HepG2 (cell line): ENCODE measurements at regions not wholly inside any gene's neighbourhood (a gene's known extent, or its start where the extent isn't known, plus 50 kb on each side); places are given as distances from the start of the nearest gene placed in this dataset.

Source experiments
- ATAC-seq: fragments of 200-7000 bp; cut with Tn5 transposase; 3 replicates; pipeline ENCODE4 v1.9.1; 2020; ENCODE audit warnings: mild to moderate bottlenecking, moderate library complexity
- BruUV-seq: library from RNA; stranded (reverse); fragments of 400-500 nt; replicated peaks from 2 replicates; lab custom pipeline; 2021; lab: Mats Ljungman, UMichigan
- CTCF ChIA-PET: fragments of 300-600 bp; formaldehyde crosslinking; extraction: SDS; loops from one replicate; lab custom pipeline; 2021; ENCODE audit warnings: low total read pairs, inconsistent platforms, low intra/inter-chr PET ratio; lab: Yijun Ruan, JAX
- POLR2A ChIA-PET: fragments of 350-600 bp; sonication (Branson Sonifier 250); formaldehyde crosslinking; loops from one replicate; lab custom pipeline; 2020; ENCODE audit warnings: antibody characterized with exemption, inconsistent platforms; lab: Yijun Ruan, JAX
- DNase-seq: peaks from one replicate; pipeline ENCODE4 v3.0.0-alpha.2; 2015; ENCODE audit warnings: low spot score
- FAIRE-seq: peaks from 3 replicates; lab custom pipeline; 2011; peaks lifted over from hg19 to GRCh38; lab: Jason Lieb, UNC
- H2AFZ ChIP-seq: one replicate; pipeline ENCODE4 v1.6.1; 2011; ENCODE audit warnings: low read length, inconsistent platforms
- H3K27ac ChIP-seq: fragments of 300-600 bp; 3 replicates; pipeline ENCODE4 v1.8.0; 2011; ENCODE audit warnings: mixed run types, mild to moderate bottlenecking, mixed read lengths, low read length, inconsistent platforms; ENCODE audit not compliant: insufficient read depth; ENCODE audit errors: extremely low read length
- H3K27me3 ChIP-seq, 2 experiments: fragments of 200-600 bp in 1 of 2; 2 replicates in 1 of 2; 3 replicates in 1 of 2; pipeline versions ENCODE4 v1.6.0 to v1.8.0; 2011; ENCODE audit warnings: low read length in 2 of 2, mild to moderate bottlenecking in 2 of 2, moderate library complexity in 2 of 2, inconsistent platforms in 1 of 2; ENCODE audit not compliant: insufficient read depth in 2 of 2, control insufficient read depth in 1 of 2
- H3K36me3 ChIP-seq, 2 experiments: fragments of 200-600 bp in 1 of 2; replicated peaks in 1 of 2; 2 replicates in 1 of 2; 3 replicates in 1 of 2; pipeline versions ENCODE4 v1.5.1 to v1.8.0; 2011; ENCODE audit warnings: low read length in 2 of 2, inconsistent platforms in 1 of 2; ENCODE audit not compliant: insufficient read depth in 2 of 2, control insufficient read depth in 1 of 2
- H3K4me1 ChIP-seq: 2 replicates; pipeline ENCODE4 v1.5.1; 2012; ENCODE audit warnings: low read length, inconsistent platforms; ENCODE audit not compliant: insufficient read depth
- H3K4me2 ChIP-seq: 2 replicates; pipeline ENCODE4 v1.6.0; 2011; ENCODE audit warnings: low read depth, low read length, inconsistent platforms
- H3K4me3 ChIP-seq, 3 experiments: fragments of 200-600 bp in 1 of 3; sonication (generic), shearing (Covaris generic) in 1 of 3; replicated peaks in 1 of 3; 2 replicates each; pipeline ENCODE4 v1.5.1; 2011 to 2016; ENCODE audit warnings: low read length in 3 of 3, inconsistent platforms in 2 of 3, low read depth in 2 of 3, mild to moderate bottlenecking in 2 of 3, control low read depth in 1 of 3, mixed read lengths in 1 of 3; ENCODE audit not compliant: insufficient read depth in 1 of 3
- H3K79me2 ChIP-seq: one replicate; pipeline ENCODE4 v1.6.1; 2011; ENCODE audit warnings: low read length, inconsistent platforms; ENCODE audit not compliant: insufficient read depth
- H3K9ac ChIP-seq: 2 replicates; pipeline ENCODE4 v1.6.0; 2011; ENCODE audit warnings: mild to moderate bottlenecking, low read depth, low read length, inconsistent platforms; ENCODE audit not compliant: insufficient read depth
- H3K9me3 ChIP-seq: 2 replicates; pipeline ENCODE4 v1.5.1; 2012; ENCODE audit warnings: mild to moderate bottlenecking, low read length
- H4K20me1 ChIP-seq: 2 replicates; pipeline ENCODE4 v1.6.0; 2011; ENCODE audit warnings: inconsistent platforms, mild to moderate bottlenecking, low read length, moderate library complexity; ENCODE audit not compliant: insufficient read depth
- ERF ChIP-seq: IDR thresholded peaks from 2 replicates; pipeline ENCODE4 v1.6.1; 2018; ENCODE audit warnings: missing biosample characterization, missing genetic modification reagents
- FOXA3 ChIP-seq: IDR thresholded peaks from 2 replicates; pipeline ENCODE4 v1.6.1; 2016; ENCODE audit warnings: missing genetic modification reagents, missing compliant biosample characterization
- HMG20B ChIP-seq: conservative IDR thresholded peaks from 2 replicates; pipeline ENCODE4 v1.6.1; 2016; ENCODE audit warnings: missing genetic modification reagents, missing compliant biosample characterization
- JUN ChIP-seq: sonication (generic); formaldehyde crosslinking; IDR thresholded peaks from 2 replicates; pipeline ENCODE4 v1.4.0; 2020; ENCODE audit warnings: mild to moderate bottlenecking, missing genetic modification reagents
- MAF1 ChIP-seq: sonication (generic); formaldehyde crosslinking; IDR thresholded peaks from 2 replicates; pipeline ENCODE4 v1.5.0; 2020; ENCODE audit warnings: missing genetic modification reagents, borderline replicate concordance
- MEIS2 ChIP-seq: sonication (generic); formaldehyde crosslinking; IDR thresholded peaks from 2 replicates; pipeline ENCODE4 v1.9.0; 2021; ENCODE audit warnings: mild to moderate bottlenecking, missing genetic modification reagents
- MTF2 ChIP-seq: sonication (generic); formaldehyde crosslinking; IDR thresholded peaks from 2 replicates; pipeline ENCODE4 v1.5.0; 2020; ENCODE audit warnings: missing genetic modification reagents, borderline replicate concordance
- PHF20 ChIP-seq: sonication (generic); formaldehyde crosslinking; IDR thresholded peaks from 2 replicates; pipeline ENCODE4 v1.5.0; 2020; ENCODE audit warnings: mild to moderate bottlenecking, missing genetic modification reagents
- ZNF296 ChIP-seq: sonication (generic); formaldehyde crosslinking; conservative IDR thresholded peaks from 2 replicates; pipeline ENCODE4 v1.5.0; 2020; ENCODE audit warnings: mild to moderate bottlenecking, missing genetic modification reagents
- ZNF460 ChIP-seq: sonication (generic); formaldehyde crosslinking; IDR thresholded peaks from 2 replicates; pipeline ENCODE4 v1.5.1; 2020; ENCODE audit warnings: missing genetic modification reagents, mild to moderate bottlenecking, borderline replicate concordance
- ZNF781 ChIP-seq: sonication (generic); formaldehyde crosslinking; IDR thresholded peaks from 2 replicates; pipeline ENCODE4 v1.5.1; 2020; ENCODE audit warnings: borderline replicate concordance, mild to moderate bottlenecking, missing genetic modification reagents; ENCODE audit errors: not compliant biosample characterization
- WGBS: methylation state at CpG from one replicate; pipeline ENCODE4 v1.1.6; 2017; ENCODE audit warnings: low lambda C conversion rate; 5-methylcytosine and 5-hydroxymethylcytosine counted together
- in situ Hi-C: cut with HindIII; loops from 2 replicates; pipeline ENCODE4 v1.10.0; 2017; ENCODE audit warnings: low pct_unique_long_range_greater_than_20kb; ENCODE audit not compliant: extremely low pct_ligation_motif_present
- intact Hi-C: fragments of 100-400 bp; cut with micrococcal nuclease; formaldehyde crosslinking; loops from one replicate; pipeline ENCODE4 v1.10.0; 2022; ENCODE audit not compliant: unreplicated experiment
- TF ChIP-seq, protein P1 (sequence below): sonication (generic); formaldehyde crosslinking; IDR thresholded peaks from 2 replicates; pipeline ENCODE4 v1.4.0; 2020; ENCODE audit warnings: missing genetic modification reagents
- TF ChIP-seq, protein P2 (sequence below): sonication (generic); formaldehyde crosslinking; IDR thresholded peaks from 2 replicates; pipeline ENCODE4 v1.8.0; 2022; ENCODE audit warnings: mild to moderate bottlenecking, missing genetic modification reagents, moderate library complexity
- TF ChIP-seq, protein P3 (sequence below): sonication (generic); formaldehyde crosslinking; conservative IDR thresholded peaks from 2 replicates; pipeline ENCODE4 v1.8.0; 2022; ENCODE audit warnings: low read depth, missing genetic modification reagents
- TF ChIP-seq, protein P4 (sequence below): sonication (generic); formaldehyde crosslinking; IDR thresholded peaks from 2 replicates; pipeline ENCODE4 v1.5.0; 2020; ENCODE audit warnings: mild to moderate bottlenecking, missing genetic modification reagents, moderate library complexity

DNA sequence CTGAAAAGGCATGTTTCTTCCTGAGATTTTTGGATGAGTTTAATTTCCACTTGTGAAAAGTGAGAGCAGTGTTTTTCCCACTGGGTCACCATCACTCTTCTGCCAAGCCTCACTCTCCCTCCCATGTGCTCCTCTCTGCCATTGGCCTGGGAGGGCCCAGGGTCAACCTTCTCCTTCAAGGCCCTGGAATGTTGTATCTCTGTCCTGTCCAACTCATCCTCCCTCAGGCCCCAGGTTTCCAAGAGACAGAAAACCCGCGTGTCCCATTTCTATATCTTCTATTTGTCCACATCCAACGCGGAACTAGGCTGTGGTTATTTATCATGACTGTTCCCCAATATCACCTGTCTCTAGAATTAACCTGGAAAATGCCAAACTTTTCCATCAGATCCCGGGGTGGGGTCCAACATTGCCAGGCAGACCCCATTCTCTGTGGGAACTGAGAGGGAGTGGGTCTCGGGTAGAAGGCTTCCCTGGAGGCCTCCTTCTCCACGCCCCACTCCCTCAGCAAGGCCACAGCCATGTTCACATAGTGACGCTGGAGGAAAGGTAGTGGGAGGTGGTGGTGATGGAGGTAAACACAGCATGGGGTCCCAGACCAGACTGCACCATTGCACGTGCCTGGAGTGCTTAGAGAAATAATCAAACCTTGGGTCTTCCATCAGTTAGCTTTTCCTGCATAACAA, 173.5 kb downstream of the SCP2D1 start (continued):
- TF ChIP-seq, protein P1, sequence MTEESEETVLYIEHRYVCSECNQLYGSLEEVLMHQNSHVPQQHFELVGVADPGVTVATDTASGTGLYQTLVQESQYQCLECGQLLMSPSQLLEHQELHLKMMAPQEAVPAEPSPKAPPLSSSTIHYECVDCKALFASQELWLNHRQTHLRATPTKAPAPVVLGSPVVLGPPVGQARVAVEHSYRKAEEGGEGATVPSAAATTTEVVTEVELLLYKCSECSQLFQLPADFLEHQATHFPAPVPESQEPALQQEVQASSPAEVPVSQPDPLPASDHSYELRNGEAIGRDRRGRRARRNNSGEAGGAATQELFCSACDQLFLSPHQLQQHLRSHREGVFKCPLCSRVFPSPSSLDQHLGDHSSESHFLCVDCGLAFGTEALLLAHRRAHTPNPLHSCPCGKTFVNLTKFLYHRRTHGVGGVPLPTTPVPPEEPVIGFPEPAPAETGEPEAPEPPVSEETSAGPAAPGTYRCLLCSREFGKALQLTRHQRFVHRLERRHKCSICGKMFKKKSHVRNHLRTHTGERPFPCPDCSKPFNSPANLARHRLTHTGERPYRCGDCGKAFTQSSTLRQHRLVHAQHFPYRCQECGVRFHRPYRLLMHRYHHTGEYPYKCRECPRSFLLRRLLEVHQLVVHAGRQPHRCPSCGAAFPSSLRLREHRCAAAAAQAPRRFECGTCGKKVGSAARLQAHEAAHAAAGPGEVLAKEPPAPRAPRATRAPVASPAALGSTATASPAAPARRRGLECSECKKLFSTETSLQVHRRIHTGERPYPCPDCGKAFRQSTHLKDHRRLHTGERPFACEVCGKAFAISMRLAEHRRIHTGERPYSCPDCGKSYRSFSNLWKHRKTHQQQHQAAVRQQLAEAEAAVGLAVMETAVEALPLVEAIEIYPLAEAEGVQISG (CRISPR knock-in tag): no peak
- TF ChIP-seq FOXA3 (CRISPR knock-in tag) (no peak), MTF2 (no peak), ZNF296 (CRISPR knock-in tag) (no peak)
- TF ChIP-seq, protein P2, sequence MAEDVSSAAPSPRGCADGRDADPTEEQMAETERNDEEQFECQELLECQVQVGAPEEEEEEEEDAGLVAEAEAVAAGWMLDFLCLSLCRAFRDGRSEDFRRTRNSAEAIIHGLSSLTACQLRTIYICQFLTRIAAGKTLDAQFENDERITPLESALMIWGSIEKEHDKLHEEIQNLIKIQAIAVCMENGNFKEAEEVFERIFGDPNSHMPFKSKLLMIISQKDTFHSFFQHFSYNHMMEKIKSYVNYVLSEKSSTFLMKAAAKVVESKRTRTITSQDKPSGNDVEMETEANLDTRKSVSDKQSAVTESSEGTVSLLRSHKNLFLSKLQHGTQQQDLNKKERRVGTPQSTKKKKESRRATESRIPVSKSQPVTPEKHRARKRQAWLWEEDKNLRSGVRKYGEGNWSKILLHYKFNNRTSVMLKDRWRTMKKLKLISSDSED (CRISPR knock-in tag): no peak

DNA sequence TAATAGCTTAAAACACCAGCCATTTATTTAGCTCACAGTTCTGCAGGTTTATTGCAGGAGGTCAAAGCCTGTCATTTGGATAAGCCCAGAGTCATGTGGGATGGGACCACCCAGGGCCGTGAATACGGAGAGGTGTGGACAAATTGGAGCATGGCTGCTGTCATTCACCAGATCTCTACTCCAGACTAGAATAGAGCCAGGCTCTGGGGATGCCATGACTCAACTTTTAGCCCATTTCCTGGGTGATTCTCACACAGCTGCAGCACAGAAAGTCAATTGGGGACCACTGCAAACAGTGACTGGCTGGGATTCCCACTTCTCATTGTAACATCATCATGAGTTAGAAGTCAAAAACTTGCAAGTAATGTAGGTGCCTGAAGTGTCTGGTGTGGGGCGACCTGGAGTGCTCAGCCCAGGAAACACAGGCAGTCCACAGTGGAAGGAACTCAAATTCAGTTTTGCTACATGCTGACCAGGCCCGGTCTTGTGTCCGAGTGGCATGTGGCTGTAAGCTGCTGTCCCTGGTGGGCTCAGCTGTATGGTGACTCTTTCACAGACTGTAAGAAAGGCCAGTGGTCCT, 174.3 kb downstream of the SCP2D1 start:
- Histone ChIP-seq H3K4me2 (no peak overlapping the region), H3K36me3 (no peaks in the 10 kb centered on the region), H2AFZ (no peak overlapping the region), H4K20me1 (no peaks in the 10 kb centered on the region), H3K9ac (no peak overlapping the region), H3K27ac (no peak overlapping the region), H3K9me3 (peaks cover 13% of the 10 kb centered on the region), H3K4me1 (peaks cover 5% of the 10 kb centered on the region; the same call in 1 of the 2 replicates), H3K27me3 (no peaks in the 10 kb centered on the region), H3K79me2 (no peaks in the 10 kb centered on the region), H3K4me3 (no peak overlapping the region)
- ChIA-PET CTCF (no interaction called here), POLR2A (no interaction called here)
- 23% methylated on average over 5 of the region's 5 CpGs for WGBS
- TF ChIP-seq PHF20 (CRISPR knock-in tag): no peak
- TF ChIP-seq HMG20B (CRISPR knock-in tag): no peak
- TF ChIP-seq, protein P3, sequence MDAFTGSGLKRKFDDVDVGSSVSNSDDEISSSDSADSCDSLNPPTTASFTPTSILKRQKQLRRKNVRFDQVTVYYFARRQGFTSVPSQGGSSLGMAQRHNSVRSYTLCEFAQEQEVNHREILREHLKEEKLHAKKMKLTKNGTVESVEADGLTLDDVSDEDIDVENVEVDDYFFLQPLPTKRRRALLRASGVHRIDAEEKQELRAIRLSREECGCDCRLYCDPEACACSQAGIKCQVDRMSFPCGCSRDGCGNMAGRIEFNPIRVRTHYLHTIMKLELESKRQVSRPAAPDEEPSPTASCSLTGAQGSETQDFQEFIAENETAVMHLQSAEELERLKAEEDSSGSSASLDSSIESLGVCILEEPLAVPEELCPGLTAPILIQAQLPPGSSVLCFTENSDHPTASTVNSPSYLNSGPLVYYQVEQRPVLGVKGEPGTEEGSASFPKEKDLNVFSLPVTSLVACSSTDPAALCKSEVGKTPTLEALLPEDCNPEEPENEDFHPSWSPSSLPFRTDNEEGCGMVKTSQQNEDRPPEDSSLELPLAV (CRISPR knock-in tag): no peak
- no peak for TF ChIP-seq JUN (CRISPR knock-in tag)
- TF ChIP-seq ZNF781: no peak
- TF ChIP-seq, protein P4, sequence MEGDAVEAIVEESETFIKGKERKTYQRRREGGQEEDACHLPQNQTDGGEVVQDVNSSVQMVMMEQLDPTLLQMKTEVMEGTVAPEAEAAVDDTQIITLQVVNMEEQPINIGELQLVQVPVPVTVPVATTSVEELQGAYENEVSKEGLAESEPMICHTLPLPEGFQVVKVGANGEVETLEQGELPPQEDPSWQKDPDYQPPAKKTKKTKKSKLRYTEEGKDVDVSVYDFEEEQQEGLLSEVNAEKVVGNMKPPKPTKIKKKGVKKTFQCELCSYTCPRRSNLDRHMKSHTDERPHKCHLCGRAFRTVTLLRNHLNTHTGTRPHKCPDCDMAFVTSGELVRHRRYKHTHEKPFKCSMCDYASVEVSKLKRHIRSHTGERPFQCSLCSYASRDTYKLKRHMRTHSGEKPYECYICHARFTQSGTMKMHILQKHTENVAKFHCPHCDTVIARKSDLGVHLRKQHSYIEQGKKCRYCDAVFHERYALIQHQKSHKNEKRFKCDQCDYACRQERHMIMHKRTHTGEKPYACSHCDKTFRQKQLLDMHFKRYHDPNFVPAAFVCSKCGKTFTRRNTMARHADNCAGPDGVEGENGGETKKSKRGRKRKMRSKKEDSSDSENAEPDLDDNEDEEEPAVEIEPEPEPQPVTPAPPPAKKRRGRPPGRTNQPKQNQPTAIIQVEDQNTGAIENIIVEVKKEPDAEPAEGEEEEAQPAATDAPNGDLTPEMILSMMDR (CRISPR knock-in tag): no peak
- no peak for TF ChIP-seq ERF (CRISPR knock-in tag)
- no peak for TF ChIP-seq MEIS2 (CRISPR knock-in tag)
- TF ChIP-seq MAF1 (CRISPR knock-in tag): no peak
- TF ChIP-seq ZNF460 (CRISPR knock-in tag): no peak
- BruUV-seq: no TSS peak
- intact Hi-C loops (no loop called here), in situ Hi-C loops (no loop called here)
- ATAC-seq (no peak), FAIRE-seq (no peak), DNase-seq (no peak)
